ENCODE measurements at regions not wholly inside any gene's neighbourhood (a gene's known extent, or its start where the extent isn't known, plus 50 kb on each side); places are given as distances from the start of the nearest gene placed in this dataset.
"Not testable (repeated sequence)": the region's sequence is repeated elsewhere in the genome, so short reads cannot be mapped to it uniquely, and the experiment has no call there.

- H3K27ac ChIP-seq: no peak overlapping the region
- no peaks in the 10 kb centered on the region for H3K27me3 ChIP-seq
- H3K4me1 ChIP-seq: no peaks in the 10 kb centered on the region
- no peaks in the 10 kb centered on the region for H3K36me3 ChIP-seq
- DNase-seq: no peak
- no peaks in the 10 kb centered on the region for H3K9me3 ChIP-seq
- H3K9ac ChIP-seq (ENCODE audit: low read depth in 2 of 2, low read length in 2 of 2): no peak overlapping the region
- intact Hi-C loops (cut with DNase I): no loop called here
- TF ChIP-seq, protein P1, sequence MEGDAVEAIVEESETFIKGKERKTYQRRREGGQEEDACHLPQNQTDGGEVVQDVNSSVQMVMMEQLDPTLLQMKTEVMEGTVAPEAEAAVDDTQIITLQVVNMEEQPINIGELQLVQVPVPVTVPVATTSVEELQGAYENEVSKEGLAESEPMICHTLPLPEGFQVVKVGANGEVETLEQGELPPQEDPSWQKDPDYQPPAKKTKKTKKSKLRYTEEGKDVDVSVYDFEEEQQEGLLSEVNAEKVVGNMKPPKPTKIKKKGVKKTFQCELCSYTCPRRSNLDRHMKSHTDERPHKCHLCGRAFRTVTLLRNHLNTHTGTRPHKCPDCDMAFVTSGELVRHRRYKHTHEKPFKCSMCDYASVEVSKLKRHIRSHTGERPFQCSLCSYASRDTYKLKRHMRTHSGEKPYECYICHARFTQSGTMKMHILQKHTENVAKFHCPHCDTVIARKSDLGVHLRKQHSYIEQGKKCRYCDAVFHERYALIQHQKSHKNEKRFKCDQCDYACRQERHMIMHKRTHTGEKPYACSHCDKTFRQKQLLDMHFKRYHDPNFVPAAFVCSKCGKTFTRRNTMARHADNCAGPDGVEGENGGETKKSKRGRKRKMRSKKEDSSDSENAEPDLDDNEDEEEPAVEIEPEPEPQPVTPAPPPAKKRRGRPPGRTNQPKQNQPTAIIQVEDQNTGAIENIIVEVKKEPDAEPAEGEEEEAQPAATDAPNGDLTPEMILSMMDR (IDR thresholded peaks at IDR 0.05): no peak
- no peak overlapping the region for H3K4me3 ChIP-seq
These were observed 1616.5 kb upstream of the FLRT2 start for GRCh38 chr14:83913476-83913875.

- H3K36me3 ChIP-seq: no peaks in the 10 kb centered on the region
- H3K9me3 ChIP-seq: no peaks in the 10 kb centered on the region
- no peak overlapping the region for H3K9ac ChIP-seq (ENCODE audit: low read depth in 2 of 2, low read length in 2 of 2)
- H3K4me1 ChIP-seq: no peaks in the 10 kb centered on the region
- H3K4me3 ChIP-seq: no peak overlapping the region
- TF ChIP-seq, protein P1 (IDR thresholded peaks at IDR 0.05): no peak
- H3K27me3 ChIP-seq: no peaks in the 10 kb centered on the region
- intact Hi-C loops (cut with DNase I): no loop called here
- no peak for DNase-seq
- H3K27ac ChIP-seq: no peak overlapping the region
These were observed 1611.4 kb upstream of the FLRT2 start for GRCh38 chr14:83918546-83918945.

DNA sequence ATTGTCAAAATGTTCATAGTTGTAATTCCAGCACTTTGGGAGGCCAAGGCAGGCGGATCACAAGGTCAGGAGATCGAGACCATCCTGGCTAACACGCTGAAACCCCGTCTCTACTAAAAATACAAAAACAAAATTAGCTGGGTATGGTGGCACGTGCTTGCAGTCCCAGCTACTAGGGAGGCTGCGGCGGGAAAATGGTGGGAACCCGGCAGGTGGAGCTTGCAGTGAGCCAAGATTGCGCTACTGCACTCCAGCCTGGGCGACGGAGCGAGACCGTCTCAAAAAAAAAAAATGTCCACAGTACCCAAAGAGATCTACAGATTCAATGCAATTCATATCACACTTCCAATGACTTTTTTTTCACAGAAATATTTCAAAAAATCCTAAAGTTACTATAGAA, 1610.3 kb upstream of the FLRT2 start:
- H3K9ac ChIP-seq (ENCODE audit: low read depth in 2 of 2, low read length in 2 of 2); DNase-seq; H3K27ac ChIP-seq; H3K9me3 ChIP-seq; H3K4me3 ChIP-seq; H3K4me1 ChIP-seq; H3K36me3 ChIP-seq; intact Hi-C loops (cut with DNase I); H3K27me3 ChIP-seq: not testable (repeated sequence)

DNA sequence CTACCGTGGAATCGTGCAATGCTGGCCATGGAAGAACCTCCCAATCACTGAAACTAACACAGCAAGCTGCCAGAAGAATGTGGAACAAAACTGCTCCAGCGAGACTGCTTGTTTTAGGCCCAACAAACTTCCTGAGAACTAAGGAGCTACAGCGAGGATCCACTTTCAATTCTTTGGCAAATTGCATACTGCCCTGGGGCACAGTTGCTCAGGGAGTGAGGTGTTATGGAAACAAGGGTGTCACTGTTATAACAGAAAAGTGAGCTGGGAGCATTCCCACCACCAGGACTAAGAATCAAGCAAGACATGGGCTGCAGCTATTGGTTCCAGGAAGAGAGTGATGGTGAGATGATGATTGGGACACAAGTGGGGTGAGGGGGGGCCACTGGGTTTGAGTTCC, 1606.1 kb upstream of the FLRT2 start:
- H3K27ac ChIP-seq: no peak overlapping the region

GRCh38 chr14:83924259-83924658, 1605.7 kb upstream of the FLRT2 start:
- no peak for DNase-seq
- H3K36me3 ChIP-seq: no peaks in the 10 kb centered on the region
- H3K4me1 ChIP-seq: no peaks in the 10 kb centered on the region
- H3K4me3 ChIP-seq: no peak overlapping the region
- no peak overlapping the region for H3K27ac ChIP-seq
- H3K27me3 ChIP-seq: no peaks in the 10 kb centered on the region
- H3K9ac ChIP-seq (ENCODE audit: low read depth in 2 of 2, low read length in 2 of 2): no peak overlapping the region
- H3K9me3 ChIP-seq: no peaks in the 10 kb centered on the region
- intact Hi-C loops (cut with DNase I): no loop called here
- TF ChIP-seq, protein P1 (IDR thresholded peaks at IDR 0.05): no peak

More for the DNA sequence above, 1606.1 kb upstream of the FLRT2 start:
- no peaks in the 10 kb centered on the region for H3K27me3 ChIP-seq
- H3K4me3 ChIP-seq: no peak overlapping the region
- DNase-seq: no peak
- no peaks in the 10 kb centered on the region for H3K36me3 ChIP-seq
- TF ChIP-seq, protein P1 (IDR thresholded peaks at IDR 0.05): no peak
- H3K4me1 ChIP-seq: no peaks in the 10 kb centered on the region
- intact Hi-C loops (cut with DNase I): no loop called here
- no peaks in the 10 kb centered on the region for H3K9me3 ChIP-seq
- H3K9ac ChIP-seq (ENCODE audit: low read depth in 2 of 2, low read length in 2 of 2): no peak overlapping the region

DNA sequence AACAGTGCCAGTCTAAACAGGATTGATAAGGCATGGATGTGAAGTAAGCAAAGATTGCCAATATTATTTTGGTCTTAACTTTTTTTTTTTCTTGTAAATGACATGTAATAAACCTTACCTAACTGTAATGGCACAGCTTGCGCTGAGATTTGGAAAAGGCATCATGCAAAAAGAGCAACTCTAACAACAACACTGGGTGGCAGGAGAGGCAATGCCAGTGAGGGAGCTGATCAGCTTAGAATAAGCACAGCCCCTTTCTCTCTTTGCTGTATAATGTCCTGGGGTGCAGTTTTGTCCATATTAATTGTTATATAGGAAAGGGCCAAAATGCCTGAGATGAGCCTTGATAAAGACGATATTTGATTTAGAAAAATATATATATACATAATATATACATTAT, 1589.7 kb upstream of the FLRT2 start:
- no peak overlapping the region for H3K4me3 ChIP-seq
- H3K4me1 ChIP-seq: no peaks in the 10 kb centered on the region
- intact Hi-C loops (cut with DNase I): no loop called here
- H3K9me3 ChIP-seq: no peaks in the 10 kb centered on the region
- no peak overlapping the region for H3K27ac ChIP-seq
- no peak overlapping the region for H3K9ac ChIP-seq (ENCODE audit: low read depth in 2 of 2, low read length in 2 of 2)
- TF ChIP-seq, protein P1 (IDR thresholded peaks at IDR 0.05): no peak
- no peaks in the 10 kb centered on the region for H3K36me3 ChIP-seq
- H3K27me3 ChIP-seq: no peaks in the 10 kb centered on the region
- no peak for DNase-seq
